H1 (cell line): ENCODE measurements at regions not wholly inside any gene's neighbourhood (a gene's known extent, or its start where the extent isn't known, plus 50 kb on each side); places are given as distances from the start of the nearest gene placed in this dataset.

Source experiments
- ASH2L ChIP-seq: fragments of 200-600, 300-600 bp; sonication (generic); IDR thresholded peaks from one replicate; pipeline ENCODE4 v1.7.1; 2017; ENCODE audit warnings: low read length
- BCL11A ChIP-seq, 2 experiments: IDR thresholded peaks; one replicate each; pipeline ENCODE4 v1.6.1; 2011; ENCODE audit warnings: low read depth in 2 of 2, low read length in 2 of 2, mild to moderate bottlenecking in 2 of 2
- CREB1 ChIP-seq: IDR thresholded peaks from 2 replicates; pipeline ENCODE4 v1.6.1; 2012; ENCODE audit warnings: inconsistent platforms
- EGR1 ChIP-seq: IDR thresholded peaks from 2 replicates; pipeline ENCODE4 v1.6.1; 2011; ENCODE audit warnings: low read depth, low read length, borderline replicate concordance
- EP300 ChIP-seq, 2 experiments: IDR thresholded peaks; 1 replicate in 1 of 2; 2 replicates in 1 of 2; pipeline ENCODE4 v1.6.1; 2011 to 2012; ENCODE audit warnings: low read depth in 2 of 2, low read length in 2 of 2, mild to moderate bottlenecking in 2 of 2, borderline replicate concordance in 1 of 2, inconsistent platforms in 1 of 2, moderate library complexity in 1 of 2
- FOSL1 ChIP-seq: IDR thresholded peaks from 2 replicates; pipeline ENCODE4 v1.6.1; 2011; ENCODE audit warnings: mild to moderate bottlenecking, low read depth, low read length, moderate library complexity; ENCODE audit not compliant: insufficient read depth
- HDAC2 ChIP-seq, 2 experiments: fragments of 300-600 bp in 1 of 2; sonication (generic) in 1 of 2; IDR thresholded peaks; 2 replicates each; pipeline ENCODE4 v1.6.1; 2011 to 2012; ENCODE audit warnings: low read depth in 2 of 2, low read length in 2 of 2, mild to moderate bottlenecking in 2 of 2, moderate library complexity in 2 of 2, borderline replicate concordance in 1 of 2, inconsistent platforms in 1 of 2
- HDAC6 ChIP-seq: IDR thresholded peaks from one replicate; pipeline ENCODE4 v1.7.1; 2012; ENCODE audit warnings: low read depth, mild to moderate bottlenecking, inconsistent platforms, low read length, moderate library complexity
- KDM4A ChIP-seq: IDR thresholded peaks from one replicate; pipeline ENCODE4 v1.7.1; 2012; ENCODE audit warnings: low read depth, mild to moderate bottlenecking, moderate library complexity, low read length, inconsistent platforms; ENCODE audit not compliant: severe bottlenecking
- KDM5A ChIP-seq: fragments of 200-600 bp; IDR thresholded peaks from 2 replicates; pipeline ENCODE4 v1.7.1; 2012; ENCODE audit warnings: mild to moderate bottlenecking, low read length, inconsistent platforms, mixed read lengths
- PHF8 ChIP-seq: fragments of 200-600 bp; sonication (generic); conservative IDR thresholded peaks from 2 replicates; pipeline ENCODE4 v1.7.1; 2012; ENCODE audit warnings: low read depth, mild to moderate bottlenecking, inconsistent platforms, low read length, moderate library complexity
- POLR2A ChIP-seq, 2 experiments: IDR thresholded peaks; 1 replicate in 1 of 2; 2 replicates in 1 of 2; pipeline ENCODE4 v1.6.1; 2011; ENCODE audit warnings: low read depth in 2 of 2, low read length in 2 of 2, mild to moderate bottlenecking in 2 of 2; ENCODE audit errors: control extremely low read depth in 1 of 2
- RXRA ChIP-seq: IDR thresholded peaks from 2 replicates; pipeline ENCODE4 v1.6.1; 2011; ENCODE audit warnings: low read depth, mild to moderate bottlenecking, low read length, moderate library complexity; ENCODE audit not compliant: insufficient read depth
- SIX5 ChIP-seq: IDR thresholded peaks from 2 replicates; pipeline ENCODE4 v1.6.1; 2011; ENCODE audit warnings: mild to moderate bottlenecking, low read depth, low read length
- SP1 ChIP-seq: IDR thresholded peaks from 2 replicates; pipeline ENCODE4 v1.6.1; 2011; ENCODE audit warnings: low read depth, low read length
- SP2 ChIP-seq: IDR thresholded peaks from 2 replicates; pipeline ENCODE4 v1.6.1; 2012; ENCODE audit warnings: mild to moderate bottlenecking, low read length, inconsistent platforms
- SRF ChIP-seq: IDR thresholded peaks from 2 replicates; pipeline ENCODE4 v1.6.1; 2011; ENCODE audit warnings: mild to moderate bottlenecking, low read depth, low read length, moderate library complexity
- TEAD4 ChIP-seq: IDR thresholded peaks from 2 replicates; pipeline ENCODE4 v1.6.1; 2012; ENCODE audit warnings: low read depth, low read length, inconsistent platforms, mixed read lengths
- YY1 ChIP-seq: IDR thresholded peaks from 2 replicates; pipeline ENCODE4 v1.6.1; 2011; ENCODE audit warnings: low read depth, mild to moderate bottlenecking, low read length
- TF ChIP-seq, protein P1 (sequence below): IDR thresholded peaks from 2 replicates; pipeline ENCODE4 v1.6.1; 2011; ENCODE audit warnings: low read depth, mild to moderate bottlenecking, low read length; ENCODE audit not compliant: insufficient read depth
- TF ChIP-seq, protein P2 (sequence below): IDR thresholded peaks from 2 replicates; pipeline ENCODE4 v1.6.1; 2011; ENCODE audit warnings: low read length, improper control_type of control experiment

DNA sequence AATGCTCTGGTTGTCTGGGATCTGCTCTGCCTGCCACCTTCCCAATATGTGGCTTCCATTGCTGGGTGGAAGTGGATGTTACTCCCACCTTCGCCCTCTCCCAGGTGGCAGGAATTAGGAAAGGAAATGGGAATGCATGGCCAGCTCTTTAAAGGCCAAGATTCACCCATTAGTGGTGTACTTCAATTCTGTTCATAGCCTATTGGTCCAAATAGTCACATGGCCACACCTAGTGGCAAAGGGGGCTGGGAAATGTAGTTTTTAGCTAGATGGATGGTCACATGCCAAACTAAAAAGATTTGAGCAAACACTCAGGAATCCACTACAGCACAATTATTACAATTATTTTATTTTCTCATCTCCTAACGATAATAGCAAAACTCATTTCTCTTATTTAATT, 135.1 kb downstream of the NPY start (continued):
- TF ChIP-seq PHF8 (no peak), EP300 (IDR thresholded peaks at IDR 0.05; ENCODE audit: borderline replicate concordance in 1 of 2, low read depth in 2 of 2, low read length in 2 of 2) (no peak), YY1 (no peak), KDM4A (no peak), TEAD4 (no peak), SP2 (no peak), POLR2A (IDR thresholded peaks at IDR 0.05; ENCODE audit: control extremely low read depth in 1 of 2, low read depth in 2 of 2, low read length in 2 of 2) (no peak), SIX5 (peak; percentile 87), HDAC6 (no peak), EGR1 (no peak), KDM5A (no peak), SRF (no peak), CREB1 (no peak), ASH2L (no peak), RXRA (no peak), SP1 (peak; percentile 76; the same call in 1 of the 2 replicates), FOSL1 (no peak), HDAC2 (IDR thresholded peaks at IDR 0.05; ENCODE audit: borderline replicate concordance in 1 of 2, low read depth in 2 of 2, low read length in 2 of 2) (no peak), BCL11A (IDR thresholded peaks at IDR 0.05; ENCODE audit: low read depth in 2 of 2, low read length in 2 of 2) (no peak)
- TF ChIP-seq, protein P1, sequence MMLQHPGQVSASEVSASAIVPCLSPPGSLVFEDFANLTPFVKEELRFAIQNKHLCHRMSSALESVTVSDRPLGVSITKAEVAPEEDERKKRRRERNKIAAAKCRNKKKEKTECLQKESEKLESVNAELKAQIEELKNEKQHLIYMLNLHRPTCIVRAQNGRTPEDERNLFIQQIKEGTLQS: peak; percentile 91
- TF ChIP-seq, protein P2, sequence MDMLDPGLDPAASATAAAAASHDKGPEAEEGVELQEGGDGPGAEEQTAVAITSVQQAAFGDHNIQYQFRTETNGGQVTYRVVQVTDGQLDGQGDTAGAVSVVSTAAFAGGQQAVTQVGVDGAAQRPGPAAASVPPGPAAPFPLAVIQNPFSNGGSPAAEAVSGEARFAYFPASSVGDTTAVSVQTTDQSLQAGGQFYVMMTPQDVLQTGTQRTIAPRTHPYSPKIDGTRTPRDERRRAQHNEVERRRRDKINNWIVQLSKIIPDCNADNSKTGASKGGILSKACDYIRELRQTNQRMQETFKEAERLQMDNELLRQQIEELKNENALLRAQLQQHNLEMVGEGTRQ: peak; percentile 95
